H1 (cell line): ENCODE measurements at regions not wholly inside any gene's neighbourhood (a gene's known extent, or its start where the extent isn't known, plus 50 kb on each side); places are given as distances from the start of the nearest gene placed in this dataset.

Experiments
- CBX8 ChIP-seq: fragments of 300-800, 300-1000 bp; sonication (generic); IDR thresholded peaks from 2 replicates; pipeline ENCODE4 v1.7.1; 2016; ENCODE audit warnings: low read depth, low read length, borderline replicate concordance
- NANOG ChIP-seq: IDR thresholded peaks from 2 replicates; pipeline ENCODE4 v1.6.1; 2011; ENCODE audit warnings: low read length, low read depth, mild to moderate bottlenecking, inconsistent platforms; ENCODE audit not compliant: insufficient read depth, poor library complexity, severe bottlenecking
- RNF2 ChIP-seq: fragments of 200-900, 300-1000 bp; sonication (generic); IDR thresholded peaks from 2 replicates; pipeline ENCODE4 v1.7.1; 2016; ENCODE audit warnings: borderline replicate concordance, low read depth, mild to moderate bottlenecking, antibody characterized with exemption, low read length; ENCODE audit not compliant: poor library complexity, severe bottlenecking; ENCODE audit errors: missing control alignments
- SIRT6 ChIP-seq: IDR thresholded peaks from one replicate; pipeline ENCODE4 v1.7.1; 2012; ENCODE audit warnings: low read length, inconsistent platforms
- SRF ChIP-seq: IDR thresholded peaks from 2 replicates; pipeline ENCODE4 v1.6.1; 2011; ENCODE audit warnings: mild to moderate bottlenecking, low read depth, low read length, moderate library complexity
- TAF1 ChIP-seq: IDR thresholded peaks from 2 replicates; pipeline ENCODE4 v1.6.1; 2011; ENCODE audit warnings: mild to moderate bottlenecking, low read depth, low read length

DNA sequence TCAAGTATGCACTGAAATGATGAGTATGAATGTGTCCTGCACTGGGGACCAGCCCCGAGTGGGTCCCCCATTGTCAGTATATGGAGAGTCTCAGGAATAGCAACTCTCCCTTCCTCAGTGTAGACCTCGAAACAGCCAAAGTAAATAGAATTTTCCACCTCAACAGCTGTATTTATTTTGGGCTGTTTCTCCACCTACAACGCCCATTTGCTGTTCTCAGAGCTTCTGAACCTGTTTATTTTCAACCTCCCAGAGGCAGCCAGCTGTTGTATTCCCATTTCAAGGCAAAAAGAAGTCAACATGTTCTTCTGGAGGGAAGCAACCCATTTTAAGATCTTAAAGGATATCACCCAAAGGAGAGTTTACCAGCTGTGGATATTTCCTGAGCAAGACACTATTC lies 59.6 kb upstream of the BICC1 start (continued):
- TF ChIP-seq RNF2 (no peak), SIRT6 (no peak), TAF1 (no peak), NANOG (no peak), SRF (no peak), CBX8 (no peak)
